Trophoblast cell (in vitro differentiated cells and primary cell): ENCODE measurements at regions not wholly inside any gene's neighbourhood (a gene's known extent, or its start where the extent isn't known, plus 50 kb on each side); places are given as distances from the start of the nearest gene placed in this dataset.

Experiments used
- DNase-seq, 2 donors: peaks; one replicate each; pipeline ENCODE4 v3.0.0-alpha.2; 2016
- H2AFZ ChIP-seq: 2 replicates; pipeline ENCODE4 v1.6.1; 2013; ENCODE audit warnings: low read length, moderate library complexity, mild to moderate bottlenecking; ENCODE audit not compliant: insufficient read depth, poor library complexity
- H2AK5ac ChIP-seq: 2 replicates; pipeline ENCODE4 v1.6.1; 2013; ENCODE audit warnings: mild to moderate bottlenecking, low read length
- H2BK120ac ChIP-seq: 2 replicates; pipeline ENCODE4 v1.6.1; 2013; ENCODE audit warnings: low read length, mild to moderate bottlenecking, moderate library complexity; ENCODE audit not compliant: insufficient read depth, poor library complexity
- H2BK12ac ChIP-seq: 2 replicates; pipeline ENCODE4 v1.6.1; 2013; ENCODE audit warnings: mild to moderate bottlenecking, low read length, moderate library complexity
- H2BK5ac ChIP-seq: 2 replicates; pipeline ENCODE4 v1.6.1; 2013; ENCODE audit warnings: low read length, low read depth, moderate library complexity, mild to moderate bottlenecking; ENCODE audit not compliant: poor library complexity
- H3K14ac ChIP-seq: 2 replicates; pipeline ENCODE4 v1.6.1; 2013; ENCODE audit warnings: mild to moderate bottlenecking, low read length
- H3K18ac ChIP-seq: 2 replicates; pipeline ENCODE4 v1.6.1; 2013; ENCODE audit warnings: mild to moderate bottlenecking, low read length
- H3K23ac ChIP-seq: 2 replicates; pipeline ENCODE4 v1.6.1; 2013; ENCODE audit warnings: low read length
- H3K27ac ChIP-seq: 2 replicates; pipeline ENCODE4 v1.5.1; 2013; ENCODE audit warnings: low read depth, mild to moderate bottlenecking, inconsistent platforms, low read length, moderate library complexity
- H3K27me3 ChIP-seq: 2 replicates; pipeline ENCODE4 v1.6.1; 2013; ENCODE audit warnings: inconsistent platforms, mild to moderate bottlenecking, low read length, moderate library complexity; ENCODE audit not compliant: insufficient read depth
- H3K36me3 ChIP-seq, 2 experiments: 1 replicate in 1 of 2; 2 replicates in 1 of 2; pipeline ENCODE4 v1.6.1; 2013; ENCODE audit warnings: low read length in 2 of 2, mild to moderate bottlenecking in 2 of 2, moderate library complexity in 1 of 2; ENCODE audit not compliant: insufficient read depth in 2 of 2, control insufficient read depth in 1 of 2
- H3K4ac ChIP-seq: 2 replicates; pipeline ENCODE4 v1.6.1; 2013; ENCODE audit warnings: low read depth, mild to moderate bottlenecking, low read length, moderate library complexity
- H3K4me1 ChIP-seq, 2 experiments: 1 replicate in 1 of 2; 2 replicates in 1 of 2; pipeline ENCODE4 v1.6.1; 2013; ENCODE audit warnings: low read length in 2 of 2, mild to moderate bottlenecking in 2 of 2, moderate library complexity in 1 of 2; ENCODE audit not compliant: insufficient read depth in 2 of 2, control insufficient read depth in 1 of 2
- H3K4me2 ChIP-seq: 2 replicates; pipeline ENCODE4 v1.6.1; 2013; ENCODE audit warnings: inconsistent platforms, mild to moderate bottlenecking, low read length, moderate library complexity
- H3K4me3 ChIP-seq: 2 replicates; pipeline ENCODE4 v1.5.1; 2013; ENCODE audit warnings: mild to moderate bottlenecking, low read depth, low read length, inconsistent platforms
- H3K79me1 ChIP-seq: one replicate; pipeline ENCODE4 v1.6.1; 2013; ENCODE audit warnings: low read length
- H3K79me2 ChIP-seq: 2 replicates; pipeline ENCODE4 v1.6.1; 2013; ENCODE audit warnings: low read length, mild to moderate bottlenecking; ENCODE audit not compliant: control insufficient read depth, insufficient read depth, poor library complexity
- H3K9ac ChIP-seq: 2 replicates; pipeline ENCODE4 v1.6.1; 2013; ENCODE audit warnings: mild to moderate bottlenecking, low read length
- H3K9me3 ChIP-seq: 2 replicates; pipeline ENCODE4 v1.6.1; 2013; ENCODE audit warnings: low read depth, mild to moderate bottlenecking, control low read depth, inconsistent platforms, low read length; ENCODE audit not compliant: insufficient read depth
- H4K12ac ChIP-seq: 2 replicates; pipeline ENCODE4 v1.6.1; 2013; ENCODE audit warnings: low read depth, mild to moderate bottlenecking, low read length, moderate library complexity
- H4K8ac ChIP-seq: 2 replicates; pipeline ENCODE4 v1.6.1; 2013; ENCODE audit warnings: low read depth, mild to moderate bottlenecking, low read length, moderate library complexity
- H4K91ac ChIP-seq: one replicate; pipeline ENCODE4 v1.6.1; 2013; ENCODE audit warnings: low read depth, mild to moderate bottlenecking, low read length, moderate library complexity
- WGBS: extraction: QIAGEN DNeasy Blood & Tissue Kit; methylation state at CpG from one replicate; pipeline ENCODE4 v1.1.7; 2013; ENCODE audit warnings: missing lambda C conversion rate; ENCODE audit not compliant: insufficient read length, insufficient coverage; ENCODE audit errors: extremely low coverage; 5-methylcytosine and 5-hydroxymethylcytosine counted together

- Histone ChIP-seq H2BK5ac (no peak overlapping the region), H3K18ac (no peak overlapping the region), H3K4me3 (no peak overlapping the region), H3K27ac (no peak overlapping the region), H2BK12ac (no peak overlapping the region), H4K91ac (no peak overlapping the region), H3K79me2 (no peaks in the 10 kb centered on the region), H3K14ac (no peak overlapping the region), H3K4me1 (no peaks in the 10 kb centered on the region), H3K79me1 (no peaks in the 10 kb centered on the region), H3K27me3 (no peaks in the 10 kb centered on the region), H4K12ac (no peak overlapping the region), H4K8ac (no peak overlapping the region), H3K4ac (no peak overlapping the region), H3K23ac (no peak overlapping the region), H3K9me3 (peaks cover under 1% of the 10 kb centered on the region), H3K36me3 (no peaks in the 10 kb centered on the region), H3K9ac (no peak overlapping the region), H2AFZ (no peak overlapping the region), H2BK120ac (no peak overlapping the region), H3K4me2 (no peak overlapping the region), H2AK5ac (no peak overlapping the region)
- DNase-seq: no peak
- WGBS: no CpG with 5 or more reads among the region's 13 CpGs
Observed at GRCh38 chr2:120805011-120805410, 69.3 kb downstream of the GLI2 start.

DNA sequence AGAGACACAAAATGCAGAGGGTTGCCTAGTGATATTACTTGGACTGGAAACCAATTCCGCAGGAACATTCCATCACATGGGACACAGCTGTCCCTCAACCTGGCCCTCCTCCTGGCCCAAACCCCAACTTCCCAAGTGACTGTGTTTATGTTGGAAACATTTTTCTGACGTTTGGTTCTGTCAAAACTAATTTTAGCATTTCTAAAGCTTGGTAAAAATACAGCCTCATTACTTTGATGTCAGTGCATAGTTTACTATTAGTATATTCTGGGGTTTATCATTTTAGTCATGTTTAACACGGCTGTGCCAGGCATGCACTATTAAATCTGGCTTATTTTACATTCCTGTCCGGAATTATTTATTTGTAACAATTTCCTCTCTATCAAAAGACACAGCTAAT, 69.9 kb downstream of the GLI2 start:
- H3K4ac ChIP-seq: no peak overlapping the region
- no peaks in the 10 kb centered on the region for H3K79me2 ChIP-seq
- no peaks in the 10 kb centered on the region for H3K36me3 ChIP-seq
- H3K27me3 ChIP-seq: no peaks in the 10 kb centered on the region
- H3K9ac ChIP-seq: no peak overlapping the region
- H3K4me2 ChIP-seq: no peak overlapping the region
- no peak overlapping the region for H2BK120ac ChIP-seq
- H3K79me1 ChIP-seq: no peaks in the 10 kb centered on the region
- H3K14ac ChIP-seq: no peak overlapping the region
- no peaks in the 10 kb centered on the region for H3K4me1 ChIP-seq
- no CpG with 5 or more reads among the region's 4 CpGs for WGBS
- H3K27ac ChIP-seq: no peak overlapping the region
- no peak overlapping the region for H3K4me3 ChIP-seq
- no peak overlapping the region for H2BK12ac ChIP-seq
- no peak overlapping the region for H2AK5ac ChIP-seq
- H4K12ac ChIP-seq: no peak overlapping the region
- no peak for DNase-seq
- no peak overlapping the region for H3K23ac ChIP-seq
- no peak overlapping the region for H3K18ac ChIP-seq
- H2AFZ ChIP-seq: no peak overlapping the region
- H3K9me3 ChIP-seq: no peaks in the 10 kb centered on the region
- H2BK5ac ChIP-seq: no peak overlapping the region
- H4K91ac ChIP-seq: no peak overlapping the region
- no peak overlapping the region for H4K8ac ChIP-seq

- Histone ChIP-seq H3K14ac (no peak overlapping the region), H2AFZ (no peak overlapping the region), H4K8ac (no peak overlapping the region), H3K9ac (no peak overlapping the region), H2AK5ac (no peak overlapping the region), H3K9me3 (no peaks in the 10 kb centered on the region), H3K4me1 (no peaks in the 10 kb centered on the region), H3K23ac (no peak overlapping the region), H2BK12ac (no peak overlapping the region), H3K27me3 (no peaks in the 10 kb centered on the region), H3K4me3 (no peak overlapping the region), H3K36me3 (no peaks in the 10 kb centered on the region), H4K91ac (no peak overlapping the region), H3K27ac (no peak overlapping the region), H3K4ac (no peak overlapping the region), H3K79me1 (no peaks in the 10 kb centered on the region), H3K4me2 (no peak overlapping the region), H2BK5ac (no peak overlapping the region), H4K12ac (no peak overlapping the region), H2BK120ac (no peak overlapping the region), H3K79me2 (no peaks in the 10 kb centered on the region), H3K18ac (no peak overlapping the region)
- WGBS: no CpG with 5 or more reads among the region's 10 CpGs
- no peak for DNase-seq
Observed at GRCh38 chr2:120807751-120808150, 72.1 kb downstream of the GLI2 start.

DNA sequence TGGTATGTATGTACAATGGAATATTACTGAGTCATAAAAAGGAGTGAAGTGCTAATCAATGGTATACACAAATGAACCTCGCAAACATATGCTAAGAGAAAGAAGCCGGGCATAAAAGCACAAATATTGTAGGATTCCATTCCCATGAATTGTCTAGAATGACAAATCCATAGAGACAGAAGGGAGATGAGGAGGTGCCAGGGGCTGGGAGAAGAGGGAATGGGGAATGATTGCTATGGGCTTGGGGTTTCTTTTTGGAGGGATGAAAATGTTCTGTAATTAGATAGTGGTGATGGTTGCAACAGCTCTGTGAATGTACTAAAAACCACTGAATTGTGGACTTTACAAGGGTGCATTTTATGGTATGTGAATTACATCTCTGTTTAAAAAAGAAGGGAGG, 73.5 kb downstream of the GLI2 start:
- Histone ChIP-seq H4K12ac (no peak overlapping the region), H3K9ac (no peak overlapping the region), H3K27me3 (no peaks in the 10 kb centered on the region), H3K9me3 (no peaks in the 10 kb centered on the region), H3K4me3 (no peak overlapping the region), H3K79me2 (no peaks in the 10 kb centered on the region), H2AFZ (no peak overlapping the region), H2BK12ac (no peak overlapping the region), H3K18ac (no peak overlapping the region), H3K27ac (no peak overlapping the region), H2BK5ac (no peak overlapping the region), H2BK120ac (no peak overlapping the region), H3K36me3 (no peaks in the 10 kb centered on the region), H3K4me2 (no peak overlapping the region), H3K23ac (no peak overlapping the region), H3K79me1 (no peaks in the 10 kb centered on the region), H3K4ac (no peak overlapping the region), H4K91ac (no peak overlapping the region), H4K8ac (no peak overlapping the region), H3K4me1 (no peaks in the 10 kb centered on the region), H2AK5ac (no peak overlapping the region), H3K14ac (no peak overlapping the region)
- WGBS: no CpG with 5 or more reads among the region's 2 CpGs
- DNase-seq: no peak
